SU-DHL-6 (cell line): ENCODE measurements at regions not wholly inside any gene's neighbourhood (a gene's known extent, or its start where the extent isn't known, plus 50 kb on each side); places are given as distances from the start of the nearest gene placed in this dataset.

Experiments
- H2AFZ ChIP-seq: fragments of 200-600 bp; sonication (generic); 2 replicates; pipeline ENCODE4 v1.6.1; 2014; ENCODE audit warnings: low read depth, mild to moderate bottlenecking, moderate library complexity, mixed read lengths, antibody characterized with exemption, low read length; ENCODE audit not compliant: severe bottlenecking
- H3F3A ChIP-seq: fragments of 200-600 bp; shearing (Covaris generic); 2 replicates; pipeline ENCODE4 v1.6.0; 2016; ENCODE audit warnings: antibody characterized with exemption, mild to moderate bottlenecking; ENCODE audit not compliant: insufficient read depth
- H3K27ac ChIP-seq: fragments of 200-600 bp; sonication (generic); 2 replicates; pipeline ENCODE4 v1.5.1; 2016; ENCODE audit warnings: low read depth, mild to moderate bottlenecking, low read length, moderate library complexity, mixed read lengths
- H3K27me3 ChIP-seq: fragments of 200-600 bp; sonication (generic), shearing (Covaris generic); 2 replicates; pipeline ENCODE4 v1.6.0; 2014; ENCODE audit warnings: mild to moderate bottlenecking, low read length
- H3K36me3 ChIP-seq: fragments of 200-600 bp; sonication (generic); 2 replicates; pipeline ENCODE4 v1.6.1; 2014; ENCODE audit warnings: mild to moderate bottlenecking, low read length, mixed read lengths
- H3K4me2 ChIP-seq: fragments of 300-600, 200-600 bp; shearing (Covaris generic), sonication (generic); 2 replicates; pipeline ENCODE4 v1.6.0; 2014; ENCODE audit warnings: low read length, low read depth, mild to moderate bottlenecking; ENCODE audit not compliant: poor library complexity, severe bottlenecking
- H3K4me3 ChIP-seq: fragments of 200-600 bp; sonication (generic); 2 replicates; pipeline ENCODE4 v1.5.1; 2014; ENCODE audit warnings: antibody characterized with exemption, low read length, mild to moderate bottlenecking, mixed read lengths; ENCODE audit not compliant: insufficient read depth, poor library complexity, severe bottlenecking
- H3K79me2 ChIP-seq: fragments of 200-600 bp; sonication (generic); 2 replicates; pipeline ENCODE4 v1.6.1; 2014; ENCODE audit warnings: mild to moderate bottlenecking, low read length, moderate library complexity; ENCODE audit not compliant: insufficient read depth
- H3K9ac ChIP-seq: fragments of 200-600 bp; sonication (generic); 2 replicates; pipeline ENCODE4 v1.7.0; 2014; ENCODE audit warnings: mild to moderate bottlenecking, low read length
- H3K9me2 ChIP-seq: fragments of 200-600 bp; sonication (generic); replicated peaks from 2 replicates; pipeline ENCODE4 v1.6.1; 2014; ENCODE audit warnings: low read length; ENCODE audit not compliant: insufficient read depth
- H3K9me3 ChIP-seq: fragments of 200-600 bp; sonication (generic); 2 replicates; pipeline ENCODE4 v1.6.1; 2014; ENCODE audit warnings: low read length, mixed read lengths; ENCODE audit not compliant: insufficient read depth
- H4K20me1 ChIP-seq: fragments of 200-600 bp; sonication (generic); 2 replicates; pipeline ENCODE4 v1.6.1; 2014; ENCODE audit warnings: low read depth, mild to moderate bottlenecking, antibody characterized with exemption, low read length, moderate library complexity, mixed read lengths
- EZH2phosphoT487 ChIP-seq: fragments of 200-600 bp; sonication (generic), shearing (Covaris generic); conservative IDR thresholded peaks from 2 replicates; pipeline ENCODE4 v1.6.1; 2018; ENCODE audit warnings: mild to moderate bottlenecking, antibody characterized with exemption, low read length, moderate library complexity, mixed read lengths
- TF ChIP-seq, protein P1 (sequence below): fragments of 200-600 bp; sonication (generic); IDR thresholded peaks from one replicate; pipeline ENCODE4 v1.5.1; 2017; ENCODE audit warnings: antibody characterized with exemption, mild to moderate bottlenecking, low read length, moderate library complexity; ENCODE audit not compliant: insufficient read depth, poor library complexity, severe bottlenecking

DNA sequence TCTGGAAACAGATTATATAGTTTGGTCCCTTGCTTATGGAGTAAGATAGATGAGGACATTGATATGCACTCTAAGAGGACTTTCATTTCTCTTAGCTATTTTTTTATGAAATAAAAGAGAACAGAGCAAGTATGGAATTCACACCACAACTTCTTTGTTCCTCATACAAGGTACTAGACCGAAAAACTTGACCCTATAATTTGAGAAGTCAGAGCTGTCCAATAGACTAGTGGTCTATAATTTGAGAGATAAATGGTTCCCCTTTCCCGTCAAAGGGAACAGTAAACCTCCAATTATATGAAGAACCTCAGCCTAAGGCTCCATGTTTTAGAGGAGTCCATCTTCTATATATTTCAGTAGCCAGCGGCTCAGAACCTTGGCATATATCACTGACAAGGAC lies 58.5 kb upstream of the HIF1A start:
- Histone ChIP-seq H3F3A (no peaks in the 10 kb centered on the region), H3K9me2 (no peaks in the 10 kb centered on the region), H4K20me1 (no peaks in the 10 kb centered on the region), H3K27me3 (no peaks in the 10 kb centered on the region), H3K36me3 (no peaks in the 10 kb centered on the region), H3K4me3 (no peak overlapping the region), H3K79me2 (no peaks in the 10 kb centered on the region), H3K27ac (no peak overlapping the region), H2AFZ (no peak overlapping the region), H3K9ac (no peak overlapping the region), H3K4me2 (no peak overlapping the region), H3K9me3 (no peaks in the 10 kb centered on the region)
- TF ChIP-seq, protein P1, sequence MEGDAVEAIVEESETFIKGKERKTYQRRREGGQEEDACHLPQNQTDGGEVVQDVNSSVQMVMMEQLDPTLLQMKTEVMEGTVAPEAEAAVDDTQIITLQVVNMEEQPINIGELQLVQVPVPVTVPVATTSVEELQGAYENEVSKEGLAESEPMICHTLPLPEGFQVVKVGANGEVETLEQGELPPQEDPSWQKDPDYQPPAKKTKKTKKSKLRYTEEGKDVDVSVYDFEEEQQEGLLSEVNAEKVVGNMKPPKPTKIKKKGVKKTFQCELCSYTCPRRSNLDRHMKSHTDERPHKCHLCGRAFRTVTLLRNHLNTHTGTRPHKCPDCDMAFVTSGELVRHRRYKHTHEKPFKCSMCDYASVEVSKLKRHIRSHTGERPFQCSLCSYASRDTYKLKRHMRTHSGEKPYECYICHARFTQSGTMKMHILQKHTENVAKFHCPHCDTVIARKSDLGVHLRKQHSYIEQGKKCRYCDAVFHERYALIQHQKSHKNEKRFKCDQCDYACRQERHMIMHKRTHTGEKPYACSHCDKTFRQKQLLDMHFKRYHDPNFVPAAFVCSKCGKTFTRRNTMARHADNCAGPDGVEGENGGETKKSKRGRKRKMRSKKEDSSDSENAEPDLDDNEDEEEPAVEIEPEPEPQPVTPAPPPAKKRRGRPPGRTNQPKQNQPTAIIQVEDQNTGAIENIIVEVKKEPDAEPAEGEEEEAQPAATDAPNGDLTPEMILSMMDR, result no peak
- TF ChIP-seq EZH2phosphoT487, result no peak

DNA sequence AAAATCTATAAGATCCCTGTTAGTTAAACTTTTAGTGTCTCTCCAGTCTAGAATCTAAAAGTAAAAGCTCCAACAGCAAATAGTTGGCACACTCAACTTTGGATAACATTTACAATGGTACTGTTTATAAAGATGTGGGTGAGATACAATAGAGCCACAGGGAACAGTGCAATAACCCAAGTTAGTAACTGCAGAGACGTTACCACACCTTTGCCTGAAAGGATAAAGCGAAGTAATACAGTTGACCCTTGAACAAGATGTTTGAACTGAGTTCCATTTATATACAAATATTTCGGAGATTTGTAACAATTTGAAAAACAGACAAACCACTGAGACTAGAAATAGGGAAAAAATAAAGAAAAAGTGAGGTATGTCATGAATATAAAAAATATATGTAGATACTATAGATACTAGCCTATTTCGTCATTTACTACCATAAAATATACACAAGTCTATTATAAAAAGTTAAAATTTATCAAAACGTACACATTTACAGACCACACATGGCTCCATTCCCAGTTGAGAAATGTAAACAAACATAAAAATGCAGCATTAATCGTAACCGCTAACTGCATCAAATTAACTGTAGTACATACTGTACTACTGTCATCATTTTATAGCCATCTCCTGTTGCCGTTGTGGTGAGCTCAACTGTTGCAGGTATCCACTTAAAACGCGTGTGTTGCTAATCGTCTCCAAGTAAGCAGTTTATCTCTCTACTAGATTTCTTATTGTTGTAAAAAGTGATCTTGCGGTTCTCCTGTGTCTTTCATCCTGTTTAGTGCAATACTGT lies 56.5 kb upstream of the HIF1A start:
- 0 out of 2 replicates have a peak, but pooled peaks cover under 1% of the 10 kb centered on the region for H3F3A ChIP-seq
- no peak for TF ChIP-seq EZH2phosphoT487
- TF ChIP-seq, protein P1, result no peak
- no peaks in the 10 kb centered on the region for H3K9me2 ChIP-seq
- no peaks in the 10 kb centered on the region for H3K9me3 ChIP-seq
- H3K36me3 ChIP-seq, result no peaks in the 10 kb centered on the region
- no peak overlapping the region for H2AFZ ChIP-seq
- H3K79me2 ChIP-seq, result no peaks in the 10 kb centered on the region
- H3K4me3 ChIP-seq, result no peak overlapping the region
- no peaks in the 10 kb centered on the region for H4K20me1 ChIP-seq
- H3K4me2 ChIP-seq, result no peak overlapping the region
- H3K27ac ChIP-seq, result no peak overlapping the region
- no peak overlapping the region for H3K9ac ChIP-seq
- H3K27me3 ChIP-seq, result no peaks in the 10 kb centered on the region

DNA sequence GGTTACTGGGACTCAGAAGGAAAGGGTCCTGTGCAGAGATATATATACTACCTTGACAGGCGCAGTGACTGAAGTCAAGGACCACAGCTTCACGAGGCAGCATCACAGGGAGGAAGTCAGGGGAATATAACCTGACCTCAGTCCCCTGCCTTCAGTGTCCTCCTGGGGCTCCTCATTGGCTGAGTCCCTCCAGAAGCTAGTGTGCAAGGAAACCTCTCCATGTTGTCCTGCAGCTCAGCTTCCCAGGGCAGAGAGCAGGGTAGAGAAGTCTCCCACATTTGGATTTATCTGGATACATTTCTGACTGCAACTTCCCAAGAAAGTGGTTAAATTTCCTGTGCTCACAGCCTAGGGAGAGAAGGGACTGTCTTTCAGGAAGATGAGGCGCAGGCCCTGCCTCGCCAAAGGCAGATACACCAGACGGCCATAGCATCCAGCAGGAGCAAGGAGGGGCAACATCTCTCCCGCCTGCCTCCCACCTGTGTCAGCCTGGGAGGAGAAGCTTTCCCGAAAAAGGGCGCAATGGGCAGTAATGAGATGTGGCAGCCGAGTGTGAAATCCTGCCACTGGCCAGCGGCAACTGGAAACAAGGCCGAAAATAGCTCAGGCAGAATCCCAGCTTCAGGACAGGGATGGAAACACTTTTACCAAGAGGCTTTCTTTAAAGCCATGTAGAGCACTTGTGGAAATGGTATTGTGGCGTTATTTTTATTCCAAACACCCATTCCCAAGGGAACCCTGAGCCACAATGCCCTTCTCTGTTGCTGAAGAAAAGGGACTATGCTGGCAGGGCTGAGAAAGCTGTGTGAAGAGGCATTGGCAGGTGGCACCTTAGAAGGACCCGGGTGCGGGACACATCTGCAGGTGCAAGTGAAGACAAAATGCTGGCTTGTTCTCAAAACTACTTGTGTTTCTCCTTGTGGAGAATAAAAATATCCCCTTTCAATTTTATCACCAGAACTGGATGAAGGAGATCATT lies 54.9 kb upstream of the HIF1A start:
- peaks cover 15% of the 10 kb centered on the region; the same call in 1 of the 2 replicates for H3F3A ChIP-seq
- no peaks in the 10 kb centered on the region for H3K27me3 ChIP-seq
- H3K4me3 ChIP-seq, result no peak overlapping the region
- TF ChIP-seq EZH2phosphoT487, result no peak
- TF ChIP-seq, protein P1, result no peak
- H3K9me2 ChIP-seq, result no peaks in the 10 kb centered on the region
- no peak overlapping the region for H3K27ac ChIP-seq
- H3K36me3 ChIP-seq, result no peaks in the 10 kb centered on the region
- no peaks in the 10 kb centered on the region for H3K9me3 ChIP-seq
- H4K20me1 ChIP-seq, result no peaks in the 10 kb centered on the region
- H3K9ac ChIP-seq, result no peak overlapping the region
- H3K79me2 ChIP-seq, result no peaks in the 10 kb centered on the region
- no peak overlapping the region for H2AFZ ChIP-seq
- no peak overlapping the region for H3K4me2 ChIP-seq
